Activated naive CD4-positive, alpha-beta T cell treated with anti-CD3 and anti-CD28 coated beads for 36 hours (primary cell): ENCODE measurements at regions not wholly inside any gene's neighbourhood (a gene's known extent, or its start where the extent isn't known, plus 50 kb on each side); places are given as distances from the start of the nearest gene placed in this dataset.
"Not testable (repeated sequence)": the region's sequence is repeated elsewhere in the genome, so short reads cannot be mapped to it uniquely, and the experiment has no call there.

Experiments
- CTCF ChIA-PET: fragments of 350-600 bp; sonication (Branson Sonifier 250); formaldehyde crosslinking; loops from one replicate; lab custom pipeline; 2021; ENCODE audit warnings: antibody characterized with exemption; lab: Charles Lee
- DNase-seq: peaks from one replicate; pipeline ENCODE4 v3.0.0-alpha.2; 2020
- H3K27ac Mint-ChIP-seq: one replicate; pipeline ENCODE4 v1.8.0; 2021; ENCODE audit warnings: mild to moderate bottlenecking, mixed read lengths
- H3K27me3 Mint-ChIP-seq: one replicate; pipeline ENCODE4 v1.8.0; 2021; ENCODE audit warnings: low read depth, mixed read lengths
- H3K36me3 Mint-ChIP-seq: one replicate; pipeline ENCODE4 v1.8.0; 2021; ENCODE audit warnings: low read depth, mixed read lengths
- H3K4me1 Mint-ChIP-seq: one replicate; pipeline ENCODE4 v1.8.0; 2021; ENCODE audit warnings: low read depth, mixed read lengths
- H3K4me3 Mint-ChIP-seq: one replicate; pipeline ENCODE4 v1.8.0; 2021; ENCODE audit warnings: mild to moderate bottlenecking, moderate library complexity, mixed read lengths
- H3K9me3 Mint-ChIP-seq: one replicate; pipeline ENCODE4 v1.8.0; 2021; ENCODE audit warnings: mixed read lengths
- intact Hi-C: fragments of 100-400 bp; cut with micrococcal nuclease; formaldehyde crosslinking; loops from one replicate; pipeline ENCODE4 v1.15.1; 2023

DNA sequence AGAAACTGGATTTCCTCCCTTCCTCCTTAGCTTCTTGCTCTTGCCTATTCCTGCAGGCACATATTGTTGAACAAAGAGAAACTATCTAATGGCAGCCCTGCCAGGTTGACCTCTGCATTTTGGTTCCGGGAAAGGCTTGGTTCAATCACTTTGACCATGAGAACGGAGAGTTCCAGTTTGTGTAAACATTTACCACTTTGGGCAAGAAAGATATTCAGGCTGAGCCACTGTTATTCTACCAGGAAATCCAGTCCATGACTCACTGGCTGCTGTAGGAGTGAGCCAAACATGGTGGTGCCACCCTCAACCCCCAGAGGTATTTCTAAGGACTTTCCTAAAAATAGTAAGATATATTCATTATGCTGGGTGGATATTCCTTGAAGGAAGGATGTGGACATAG, 242.2 kb upstream of the OR4E1 start:
- DNase-seq, result no peak
- peaks cover 56% of the 10 kb centered on the region for H3K4me1 Mint-ChIP-seq
- H3K36me3 Mint-ChIP-seq, result no peaks in the 10 kb centered on the region
- no peaks in the 10 kb centered on the region for H3K27me3 Mint-ChIP-seq
- CTCF ChIA-PET, result interaction anchor here (0.7 to 3.4 kb wide), 6 partner anchors 9 to 654 kb away, joined by 3 to 12 read pairs (median 6); no protein-coding TSS in a partner anchor
- no peaks in the 10 kb centered on the region for H3K9me3 Mint-ChIP-seq
- peak overlapping the region; percentile 86 for H3K27ac Mint-ChIP-seq
- no peak overlapping the region for H3K4me3 Mint-ChIP-seq
- intact Hi-C loops, result loop anchor here (2.0 to 10.0 kb wide), 3 partner anchors 125 to 939 kb away; no protein-coding TSS in a partner anchor

DNA sequence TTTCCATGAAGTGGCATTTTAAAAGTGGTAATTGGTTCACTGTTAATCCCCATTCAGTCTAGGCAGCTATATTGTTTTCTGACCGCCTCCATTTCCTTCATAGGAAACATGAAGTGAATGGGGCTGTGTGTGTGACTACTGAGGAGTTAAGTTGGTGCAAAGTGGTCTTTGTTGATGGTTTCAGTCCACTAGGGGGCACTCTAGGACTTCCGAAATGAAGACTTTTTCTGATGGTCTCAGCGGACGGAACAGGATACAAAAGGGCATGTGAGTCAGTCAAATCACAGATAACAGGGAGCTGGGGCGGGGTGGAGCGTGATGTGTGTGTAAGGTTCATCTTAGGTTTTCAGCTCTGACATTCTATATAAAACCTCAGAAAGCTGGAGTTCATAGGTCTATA, 240.1 kb upstream of the OR4E1 start:
- Mint-ChIP-seq H3K27ac (peak overlapping the region; percentile 87), H3K27me3 (no peaks in the 10 kb centered on the region), H3K4me3 (peak overlapping the region; percentile 68), H3K4me1 (peaks cover 49% of the 10 kb centered on the region), H3K9me3 (no peaks in the 10 kb centered on the region), H3K36me3 (no peaks in the 10 kb centered on the region)
- peak; percentile 88 for DNase-seq
- CTCF ChIA-PET, result interaction anchor here (0.5 to 3.4 kb wide), 37 partner anchors 8 to 1014 kb away, joined by 3 to 22 read pairs (median 5); no protein-coding TSS in a partner anchor
- intact Hi-C loops, result loop anchor here (1.0 to 10.0 kb wide), 6 partner anchors 19 to 941 kb away; no protein-coding TSS in a partner anchor

DNA sequence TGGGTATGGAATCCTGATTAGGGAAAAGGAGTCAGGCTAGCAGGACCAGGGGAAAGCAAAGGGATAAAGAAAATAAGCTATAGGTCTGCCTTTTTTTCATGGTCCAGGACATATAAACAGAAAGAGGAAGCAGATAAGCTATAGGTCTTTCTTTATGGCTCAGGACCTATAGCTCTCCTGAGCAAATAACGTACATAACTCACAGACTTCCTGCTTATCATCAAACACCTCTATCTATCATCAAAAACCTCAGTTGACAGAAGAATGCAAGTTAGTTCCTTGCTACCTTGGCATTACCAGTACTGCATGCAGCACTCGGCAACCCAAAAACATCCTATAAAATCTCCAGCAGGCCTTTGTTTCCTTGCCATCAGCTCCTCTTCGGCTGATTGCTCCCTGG, 238.7 kb upstream of the OR4E1 start:
- Mint-ChIP-seq H3K4me3 (peak overlapping the region; percentile 22), H3K9me3 (no peaks in the 10 kb centered on the region), H3K36me3 (no peaks in the 10 kb centered on the region), H3K27ac (peak overlapping the region; percentile 71), H3K4me1 (peaks cover 36% of the 10 kb centered on the region), H3K27me3 (no peaks in the 10 kb centered on the region)
- DNase-seq, result no peak
- CTCF ChIA-PET, result interaction anchor here (0.7 to 3.1 kb wide), 13 partner anchors 8 to 918 kb away, joined by 3 to 22 read pairs (median 4); partner anchors contain the start of gene MRPL52
- intact Hi-C loops, result loop anchor here (2.0 to 10.0 kb wide), 3 partner anchors 18 to 942 kb away; no protein-coding TSS in a partner anchor

DNA sequence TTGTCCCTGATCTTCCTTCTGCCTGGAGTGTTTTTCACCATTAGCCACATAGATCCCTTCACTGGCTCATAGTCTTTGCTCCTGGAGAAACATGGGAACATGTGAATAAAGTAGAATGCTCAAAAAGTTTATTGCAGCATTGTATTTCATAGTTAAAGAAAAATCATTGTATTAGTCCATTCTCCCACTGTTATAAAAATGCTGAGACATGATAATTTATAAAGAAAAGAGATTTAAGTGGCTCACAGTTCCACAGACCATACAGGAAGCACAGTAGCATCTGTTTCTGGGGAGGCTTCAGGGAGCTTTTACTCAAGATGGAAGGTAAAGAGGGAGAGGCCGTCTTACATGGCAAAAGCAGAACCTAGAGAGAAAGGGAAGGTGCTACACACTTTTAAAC, 238.3 kb upstream of the OR4E1 start:
- CTCF ChIA-PET, result interaction anchor here (0.7 to 3.1 kb wide), 11 partner anchors 12 to 918 kb away, joined by 3 to 22 read pairs (median 4); partner anchors contain the start of gene MRPL52
- Mint-ChIP-seq H3K4me1 (peaks cover 31% of the 10 kb centered on the region), H3K36me3 (no peaks in the 10 kb centered on the region), H3K27ac (no peak overlapping the region), H3K4me3 (peak overlapping the region; percentile 7), H3K27me3 (no peaks in the 10 kb centered on the region), H3K9me3 (no peaks in the 10 kb centered on the region)
- intact Hi-C loops, result loop anchor here (2.0 to 10.0 kb wide), 3 partner anchors 17 to 943 kb away; no protein-coding TSS in a partner anchor
- no peak for DNase-seq

DNA sequence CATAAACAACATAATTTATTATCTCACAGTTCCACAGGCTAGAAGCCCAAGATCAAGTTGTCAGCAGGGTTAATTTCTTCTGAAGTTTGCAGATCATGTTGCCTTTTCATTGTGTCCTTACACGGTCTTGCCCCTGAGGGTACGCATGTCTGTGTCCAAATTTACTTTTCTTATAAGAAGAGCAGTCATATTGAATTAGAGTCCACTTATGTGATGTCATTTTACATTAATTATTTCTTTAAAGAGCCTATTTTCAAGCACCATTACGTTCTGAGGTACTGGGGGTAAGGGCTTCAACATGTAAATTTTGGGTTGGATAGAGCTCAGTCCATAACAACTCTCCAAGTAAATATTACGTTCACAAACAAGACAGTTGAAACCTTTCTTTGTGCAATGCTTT, 236.6 kb upstream of the OR4E1 start:
- H3K4me1 Mint-ChIP-seq, result peaks cover 19% of the 10 kb centered on the region
- CTCF ChIA-PET, result interaction anchor here (0.5 to 1.0 kb wide), 3 partner anchors 130 to 1033 kb away, joined by 3 to 8 read pairs (median 3); no protein-coding TSS in a partner anchor
- H3K27me3 Mint-ChIP-seq, result no peaks in the 10 kb centered on the region
- intact Hi-C loops, result loop anchor here (5.0 to 10.0 kb wide), 2 partner anchors 742 to 945 kb away; no protein-coding TSS in a partner anchor
- H3K36me3 Mint-ChIP-seq, result no peaks in the 10 kb centered on the region
- DNase-seq, result no peak
- H3K9me3 Mint-ChIP-seq, result no peaks in the 10 kb centered on the region
- H3K4me3 Mint-ChIP-seq, result no peak overlapping the region
- no peak overlapping the region for H3K27ac Mint-ChIP-seq

DNA sequence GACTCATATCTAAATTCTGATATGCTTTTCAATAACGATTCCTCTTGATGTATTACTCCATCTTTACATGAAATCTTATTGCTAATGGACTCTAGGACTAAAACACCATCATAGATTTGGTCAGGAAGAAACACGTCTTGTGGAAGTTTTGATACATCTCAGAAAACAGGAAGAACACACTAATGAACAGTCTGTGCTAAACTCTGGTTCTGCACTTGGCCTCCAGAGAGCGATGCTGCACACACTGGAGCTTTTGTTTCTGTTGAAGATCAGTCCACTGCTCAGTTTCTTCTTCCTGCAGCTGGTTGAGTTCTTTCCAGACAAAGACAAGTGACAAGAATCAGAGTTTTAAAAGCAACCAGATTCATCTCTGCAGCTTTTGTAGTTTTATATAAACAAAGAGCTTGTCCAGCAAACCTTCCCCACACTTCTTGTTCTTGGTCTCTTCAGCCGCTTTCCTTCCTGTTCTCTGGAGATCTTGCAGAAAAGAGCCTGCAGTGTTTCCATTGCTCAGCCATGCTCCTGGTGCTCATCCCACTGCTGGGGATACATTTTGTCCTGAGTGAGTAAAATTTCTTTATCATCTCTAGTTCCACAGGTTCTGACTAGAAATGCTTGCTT, 229.1 kb upstream of the OR4E1 start:
- H3K4me3 Mint-ChIP-seq, result peak overlapping the region; percentile 64
- CTCF ChIA-PET, result interaction anchor here (0.8 to 1.1 kb wide), 5 partner anchors 11 to 34 kb away, joined by 3 to 7 read pairs (median 3); no protein-coding TSS in a partner anchor
- intact Hi-C loops, result no loop called here
- peak overlapping the region; percentile 71 for H3K27ac Mint-ChIP-seq
- no peaks in the 10 kb centered on the region for H3K27me3 Mint-ChIP-seq
- DNase-seq, result peak; percentile 70
- H3K9me3 Mint-ChIP-seq, result peaks cover 2% of the 10 kb centered on the region
- peaks cover 7% of the 10 kb centered on the region for H3K4me1 Mint-ChIP-seq
- no peaks in the 10 kb centered on the region for H3K36me3 Mint-ChIP-seq

DNA sequence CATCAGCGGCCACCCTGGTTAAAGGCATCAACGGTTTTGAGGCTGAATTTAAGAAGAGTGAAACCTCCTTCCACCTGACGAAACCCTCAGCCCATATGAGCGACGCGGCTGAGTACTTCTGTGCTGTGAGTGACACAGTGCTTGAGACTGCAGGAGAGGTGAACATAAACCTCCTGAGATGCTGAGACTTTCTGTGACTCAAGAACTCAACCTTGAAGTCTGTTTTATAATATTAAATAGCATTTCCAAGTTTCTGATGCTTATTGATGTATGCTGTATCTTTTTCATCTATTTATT, 221.2 kb upstream of the OR4E1 start:
- H3K27me3 Mint-ChIP-seq, result not testable (repeated sequence)

DNA sequence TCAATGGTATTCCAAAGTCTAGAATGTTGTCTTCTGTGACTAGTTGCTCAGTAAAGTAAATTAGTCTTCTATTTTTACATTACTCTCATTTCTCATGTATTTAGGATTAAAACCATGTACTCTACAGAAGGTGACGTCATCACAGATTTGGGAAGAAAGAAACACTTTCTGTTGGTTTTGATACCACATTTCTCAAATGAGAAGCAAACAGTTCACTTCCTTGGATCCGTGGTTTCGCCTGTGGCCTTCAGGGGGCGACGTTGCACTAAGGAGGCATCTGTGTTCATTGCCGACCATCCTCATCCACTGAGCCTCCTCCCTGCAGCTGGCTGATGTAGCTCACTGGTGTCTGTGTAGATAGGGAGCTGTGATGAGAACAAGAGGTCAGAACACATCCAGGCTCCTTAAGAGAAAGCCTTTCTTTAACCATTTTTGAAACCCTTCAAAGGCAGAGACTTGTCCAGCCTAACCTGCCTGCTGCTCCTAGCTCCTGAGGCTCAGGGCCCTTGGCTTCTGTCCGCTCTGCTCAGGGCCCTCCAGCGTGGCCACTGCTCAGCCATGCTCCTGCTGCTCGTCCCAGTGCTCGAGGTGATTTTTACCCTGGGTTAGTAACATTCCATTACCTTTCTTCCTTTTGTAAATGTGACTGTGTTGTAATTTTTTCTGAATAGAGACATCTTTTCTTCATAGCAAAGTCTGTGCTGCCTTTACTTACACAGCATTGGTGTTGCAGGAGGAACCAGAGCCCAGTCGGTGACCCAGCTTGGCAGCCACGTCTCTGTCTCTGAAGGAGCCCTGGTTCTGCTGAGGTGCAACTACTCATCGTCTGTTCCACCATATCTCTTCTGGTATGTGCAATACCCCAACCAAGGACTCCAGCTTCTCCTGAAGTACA, 220.6 kb upstream of the OR4E1 start:
- H3K9me3 Mint-ChIP-seq, result peaks cover 2% of the 10 kb centered on the region
- peak overlapping the region; percentile 87 for H3K27ac Mint-ChIP-seq
- CTCF ChIA-PET, result interaction anchor here (0.9 to 1.8 kb wide), 6 partner anchors 11 to 85 kb away, joined by 3 to 6 read pairs (median 5); no protein-coding TSS in a partner anchor
- DNase-seq, result peak; percentile 79
- H3K4me1 Mint-ChIP-seq, result peaks cover 11% of the 10 kb centered on the region
- no peaks in the 10 kb centered on the region for H3K27me3 Mint-ChIP-seq
- H3K4me3 Mint-ChIP-seq, result peak overlapping the region; percentile 71
- intact Hi-C loops, result loop anchor here (2.0 kb wide), 3 partner anchors 19 to 41 kb away; no protein-coding TSS in a partner anchor
- no peaks in the 10 kb centered on the region for H3K36me3 Mint-ChIP-seq

More for the DNA sequence above, 221.2 kb upstream of the OR4E1 start:
- CTCF ChIA-PET, result interaction anchor here (1.0 to 1.8 kb wide), 4 partner anchors 11 to 84 kb away, joined by 3 to 6 read pairs (median 5); no protein-coding TSS in a partner anchor
- H3K9me3 Mint-ChIP-seq, H3K36me3 Mint-ChIP-seq: not testable (repeated sequence)
- DNase-seq, result peak; percentile 25
- H3K27ac Mint-ChIP-seq, result peak overlapping the region; percentile 87
- peak overlapping the region; percentile 71 for H3K4me3 Mint-ChIP-seq
- intact Hi-C loops, result loop anchor here (2.0 kb wide), 3 partner anchors 18 to 40 kb away; no protein-coding TSS in a partner anchor
- peaks cover 11% of the 10 kb centered on the region for H3K4me1 Mint-ChIP-seq

DNA sequence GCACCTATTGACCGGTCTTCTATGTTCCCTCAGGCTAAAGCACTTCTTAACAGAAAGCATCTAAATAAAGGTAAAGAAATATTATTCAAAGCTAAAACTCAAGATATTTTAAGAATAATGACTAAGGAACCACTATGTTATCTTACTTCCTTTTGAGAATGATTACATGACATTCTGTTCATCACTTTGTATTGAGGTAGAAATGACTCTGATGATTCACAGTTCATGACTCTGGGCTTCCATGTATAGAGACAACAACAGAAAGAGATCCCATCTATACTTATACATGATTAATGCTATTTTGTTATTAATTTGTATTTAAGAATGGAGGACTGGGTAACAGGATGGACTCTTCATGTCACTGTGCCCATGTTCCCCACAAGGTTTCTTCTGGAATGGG, 218.3 kb upstream of the OR4E1 start:
- H3K4me1 Mint-ChIP-seq, result peaks cover 26% of the 10 kb centered on the region
- intact Hi-C loops, result no loop called here
- H3K4me3 Mint-ChIP-seq, result no peak overlapping the region
- H3K27me3 Mint-ChIP-seq, result no peaks in the 10 kb centered on the region
- CTCF ChIA-PET, result interaction anchor here (0.7 to 1.7 kb wide), 4 partner anchors 22 to 86 kb away, joined by 3 to 4 read pairs (median 3); no protein-coding TSS in a partner anchor
- H3K27ac Mint-ChIP-seq, result no peak overlapping the region
- no peaks in the 10 kb centered on the region for H3K36me3 Mint-ChIP-seq
- H3K9me3 Mint-ChIP-seq, result no peaks in the 10 kb centered on the region
- DNase-seq, result no peak

DNA sequence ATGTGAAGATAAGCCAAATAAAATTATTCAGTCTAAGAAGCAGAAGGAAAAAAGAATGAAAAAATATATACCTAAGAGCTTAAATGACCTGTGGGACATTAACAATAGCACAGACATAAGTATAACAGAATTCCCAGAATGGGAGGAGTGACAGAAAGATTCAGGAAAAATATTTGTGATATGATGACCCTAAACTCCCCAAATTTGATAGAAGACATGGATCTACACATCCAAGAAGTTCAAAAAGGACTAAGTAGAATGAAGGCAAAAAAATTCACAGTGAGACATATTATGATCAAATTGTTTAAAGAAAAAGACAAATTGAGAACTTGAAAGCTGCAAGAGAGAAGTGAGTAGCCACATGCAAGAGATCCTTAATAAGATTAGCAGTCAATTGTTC, 211.4 kb upstream of the OR4E1 start:
- intact Hi-C loops, result no loop called here
- H3K27ac Mint-ChIP-seq, result no peak overlapping the region
- no peak overlapping the region for H3K4me3 Mint-ChIP-seq

DNA sequence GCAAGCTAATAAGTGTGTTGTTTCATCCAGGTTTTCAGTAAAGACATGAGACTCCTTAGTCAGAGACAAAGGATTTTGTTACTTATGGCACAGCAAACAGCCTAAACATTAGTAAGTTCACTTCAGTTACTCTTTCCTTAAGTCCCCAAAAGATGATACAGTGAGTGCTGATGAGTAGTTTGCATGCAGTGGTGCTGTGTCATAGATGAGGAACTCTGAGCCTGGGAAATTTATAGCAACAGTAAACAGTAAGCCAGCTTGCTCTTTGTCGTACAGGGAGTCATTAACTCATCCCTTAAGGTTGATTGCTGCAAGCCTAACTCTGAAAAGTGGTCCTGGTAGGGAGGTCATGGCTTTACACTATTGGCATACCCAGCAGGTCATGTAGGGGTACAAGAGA, 208.6 kb upstream of the OR4E1 start:
- Mint-ChIP-seq H3K4me1 (peaks cover 4% of the 10 kb centered on the region), H3K9me3 (peaks cover 3% of the 10 kb centered on the region), H3K27me3 (no peaks in the 10 kb centered on the region), H3K4me3 (no peak overlapping the region), H3K36me3 (no peaks in the 10 kb centered on the region), H3K27ac (no peak overlapping the region)
- intact Hi-C loops, result no loop called here
- no peak for DNase-seq
- CTCF ChIA-PET, result interaction anchor here (1.2 to 1.3 kb wide), 2 partner anchors 12 to 30 kb away, joined by 3 read pairs; no protein-coding TSS in a partner anchor

More for the DNA sequence above, 211.4 kb upstream of the OR4E1 start:
- Mint-ChIP-seq H3K9me3 (peaks cover 3% of the 10 kb centered on the region), H3K36me3 (no peaks in the 10 kb centered on the region), H3K4me1 (peaks cover 16% of the 10 kb centered on the region), H3K27me3 (no peaks in the 10 kb centered on the region)
- CTCF ChIA-PET, result interaction anchor here (1.2 kb wide), 1 partner anchor 671 kb away, joined by 3 read pairs; no protein-coding TSS in a partner anchor
- no peak for DNase-seq
